ENCODE measurements at regions not wholly inside any gene's neighbourhood (a gene's known extent, or its start where the extent isn't known, plus 50 kb on each side); places are given as distances from the start of the nearest gene placed in this dataset.
A peak's percentile ranks its signal among the peaks of the same experiment; 100 is the strongest.

DNA sequence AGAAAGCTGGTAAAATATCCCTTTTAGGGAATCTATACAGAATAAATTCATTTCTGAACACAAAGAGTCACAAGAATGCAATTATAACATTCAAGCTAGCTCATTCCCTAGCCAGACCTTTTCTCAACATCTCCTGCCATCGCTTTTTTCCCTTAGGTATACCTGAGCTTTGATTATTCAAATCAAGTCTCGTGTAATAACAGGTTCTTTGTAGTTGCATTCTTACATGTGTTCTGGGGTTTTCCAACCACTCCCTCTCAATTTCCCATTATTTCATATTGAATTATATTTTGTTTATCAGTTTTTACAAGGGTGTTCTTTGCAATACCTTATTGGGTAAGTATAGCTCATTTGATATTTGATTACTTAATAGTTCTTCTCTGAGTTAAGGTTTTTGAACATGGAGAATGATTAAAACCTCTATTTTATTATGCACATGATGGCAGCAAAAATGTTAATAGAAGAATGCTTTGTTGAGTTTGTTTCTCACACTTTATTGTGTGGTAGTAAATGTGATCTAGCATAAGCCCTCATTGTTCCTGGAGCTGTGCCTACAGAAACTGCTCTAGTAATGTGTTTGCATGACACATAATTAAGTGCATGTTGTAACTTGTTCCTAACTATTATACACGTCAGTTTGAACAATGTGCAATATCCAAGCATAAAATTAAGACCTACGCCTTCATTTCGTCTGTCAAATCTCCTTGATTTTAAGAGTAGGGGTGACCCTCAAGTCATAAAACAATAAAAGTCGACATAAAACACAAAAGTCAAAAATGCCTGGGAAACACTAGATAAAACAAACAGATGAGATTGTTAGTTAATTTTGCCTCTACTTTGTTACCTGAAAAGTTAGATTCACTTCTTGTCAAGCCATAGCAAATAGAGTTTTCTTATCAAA lies 124.0 kb upstream of the POF1B start:
- no peaks in the 10 kb centered on the region for H3K36me3 ChIP-seq (ENCODE audit: control insufficient read depth in 2 of 2, extremely low read depth in 1 of 2, insufficient read depth in 2 of 2, low read length in 2 of 2)
- dilution Hi-C loops (cut with MboI; ENCODE audit: extremely low pct_ligation_motif_present, low sequenced_read_pairs) = no loop called here
- no peaks in the 10 kb centered on the region for H4K20me1 ChIP-seq (ENCODE audit: control insufficient read depth, extremely low read depth, insufficient read depth, low read length)
- no peaks in the 10 kb centered on the region for H3K27me3 ChIP-seq (ENCODE audit: control insufficient read depth, extremely low read depth, insufficient read depth, low read length)
- no peaks in the 10 kb centered on the region for H3K9me1 ChIP-seq (ENCODE audit: control insufficient read depth, extremely low read depth, insufficient read depth, low read length)
- H3K27ac ChIP-seq (ENCODE audit: control insufficient read depth, insufficient read depth, low read length) = peak overlapping the region; percentile 80
- peak overlapping the region; percentile 28 for H3K9ac ChIP-seq (ENCODE audit: control insufficient read depth, extremely low read depth, insufficient read depth, low read length)
- H3K4me2 ChIP-seq (ENCODE audit: control insufficient read depth, extremely low read depth, insufficient read depth, low read depth, low read length) = peak overlapping the region; percentile 45
- peaks cover 20% of the 10 kb centered on the region for H3K4me1 ChIP-seq (ENCODE audit: control insufficient read depth, extremely low read depth, insufficient read depth, low read length)
- FAIRE-seq (peak; percentile 51), DNase-seq (ENCODE audit: low read depth, low spot score) (peak; percentile 59)
- peak overlapping the region; percentile 39 for H2AFZ ChIP-seq (ENCODE audit: control insufficient read depth, low read length)
- no peaks in the 10 kb centered on the region for H3K79me2 ChIP-seq (ENCODE audit: control insufficient read depth, insufficient read depth, low read length)
- peak overlapping the region in 1 of 3 experiments; percentile 29 for H3K4me3 ChIP-seq (ENCODE audit: control insufficient read depth in 2 of 3, extremely low read depth in 1 of 3, insufficient read depth in 2 of 3, low read depth in 1 of 3, low read length in 3 of 3)
- TF ChIP-seq EZH2 (IDR thresholded peaks at IDR 0.05; ENCODE audit: low read length) = no peak
- TF ChIP-seq, protein P1, sequence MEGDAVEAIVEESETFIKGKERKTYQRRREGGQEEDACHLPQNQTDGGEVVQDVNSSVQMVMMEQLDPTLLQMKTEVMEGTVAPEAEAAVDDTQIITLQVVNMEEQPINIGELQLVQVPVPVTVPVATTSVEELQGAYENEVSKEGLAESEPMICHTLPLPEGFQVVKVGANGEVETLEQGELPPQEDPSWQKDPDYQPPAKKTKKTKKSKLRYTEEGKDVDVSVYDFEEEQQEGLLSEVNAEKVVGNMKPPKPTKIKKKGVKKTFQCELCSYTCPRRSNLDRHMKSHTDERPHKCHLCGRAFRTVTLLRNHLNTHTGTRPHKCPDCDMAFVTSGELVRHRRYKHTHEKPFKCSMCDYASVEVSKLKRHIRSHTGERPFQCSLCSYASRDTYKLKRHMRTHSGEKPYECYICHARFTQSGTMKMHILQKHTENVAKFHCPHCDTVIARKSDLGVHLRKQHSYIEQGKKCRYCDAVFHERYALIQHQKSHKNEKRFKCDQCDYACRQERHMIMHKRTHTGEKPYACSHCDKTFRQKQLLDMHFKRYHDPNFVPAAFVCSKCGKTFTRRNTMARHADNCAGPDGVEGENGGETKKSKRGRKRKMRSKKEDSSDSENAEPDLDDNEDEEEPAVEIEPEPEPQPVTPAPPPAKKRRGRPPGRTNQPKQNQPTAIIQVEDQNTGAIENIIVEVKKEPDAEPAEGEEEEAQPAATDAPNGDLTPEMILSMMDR (optimal IDR thresholded peaks at IDR 0.05 in 1 of 3, IDR thresholded peaks at IDR 0.05 in 1 of 3, conservative IDR thresholded peaks at IDR 0.05 in 1 of 3; ENCODE audit: extremely low read depth in 1 of 3, insufficient read depth in 2 of 3, low read length in 3 of 3) = no peak
- H3K9me3 ChIP-seq (ENCODE audit: control insufficient read depth, low read depth, low read length) = no peaks in the 10 kb centered on the region

GRCh38 chrX:85501349-85501748 lies 121.9 kb upstream of the POF1B start:
- H3K27ac ChIP-seq (ENCODE audit: control insufficient read depth, insufficient read depth, low read length) = no peak overlapping the region
- DNase-seq (ENCODE audit: low read depth, low spot score) = no peak
- TF ChIP-seq EZH2 (IDR thresholded peaks at IDR 0.05; ENCODE audit: low read length) = no peak
- TF ChIP-seq, protein P1 (optimal IDR thresholded peaks at IDR 0.05 in 1 of 3, IDR thresholded peaks at IDR 0.05 in 1 of 3, conservative IDR thresholded peaks at IDR 0.05 in 1 of 3; ENCODE audit: extremely low read depth in 1 of 3, insufficient read depth in 2 of 3, low read length in 3 of 3) = no peak

More at GRCh38 chrX:85501349-85501748, 121.9 kb upstream of the POF1B start:
- no peaks in the 10 kb centered on the region for H3K36me3 ChIP-seq (ENCODE audit: control insufficient read depth in 2 of 2, extremely low read depth in 1 of 2, insufficient read depth in 2 of 2, low read length in 2 of 2)
- no peak overlapping the region for H3K4me2 ChIP-seq (ENCODE audit: control insufficient read depth, extremely low read depth, insufficient read depth, low read depth, low read length)
- no peak overlapping the region for H3K4me3 ChIP-seq (ENCODE audit: control insufficient read depth in 2 of 3, extremely low read depth in 1 of 3, insufficient read depth in 2 of 3, low read depth in 1 of 3, low read length in 3 of 3)
- no peak for FAIRE-seq
- no peaks in the 10 kb centered on the region for H3K9me3 ChIP-seq (ENCODE audit: control insufficient read depth, low read depth, low read length)
- H3K9me1 ChIP-seq (ENCODE audit: control insufficient read depth, extremely low read depth, insufficient read depth, low read length) = no peaks in the 10 kb centered on the region
- dilution Hi-C loops (cut with MboI; ENCODE audit: extremely low pct_ligation_motif_present, low sequenced_read_pairs) = no loop called here
- H3K27me3 ChIP-seq (ENCODE audit: control insufficient read depth, extremely low read depth, insufficient read depth, low read length) = no peaks in the 10 kb centered on the region
- H4K20me1 ChIP-seq (ENCODE audit: control insufficient read depth, extremely low read depth, insufficient read depth, low read length) = no peaks in the 10 kb centered on the region
- H3K79me2 ChIP-seq (ENCODE audit: control insufficient read depth, insufficient read depth, low read length) = no peaks in the 10 kb centered on the region
- no peak overlapping the region for H3K9ac ChIP-seq (ENCODE audit: control insufficient read depth, extremely low read depth, insufficient read depth, low read length)
- H2AFZ ChIP-seq (ENCODE audit: control insufficient read depth, low read length) = no peak overlapping the region
- peaks cover 20% of the 10 kb centered on the region for H3K4me1 ChIP-seq (ENCODE audit: control insufficient read depth, extremely low read depth, insufficient read depth, low read length)
